H1 (cell line): ENCODE measurements at regions not wholly inside any gene's neighbourhood (a gene's known extent, or its start where the extent isn't known, plus 50 kb on each side); places are given as distances from the start of the nearest gene placed in this dataset.

Source experiments
- CTCF ChIP-seq, 3 experiments: IDR thresholded peaks; 1 replicate in 2 of 3; 2 replicates in 1 of 3; pipeline versions ENCODE4 v1.5.1 to v1.6.1; 2011; ENCODE audit warnings: low read length in 3 of 3, mild to moderate bottlenecking in 3 of 3, inconsistent platforms in 2 of 3, low read depth in 1 of 3, moderate library complexity in 1 of 3; ENCODE audit not compliant: insufficient read depth in 1 of 3; ENCODE audit errors: control extremely low read depth in 1 of 3
- JUN ChIP-seq: IDR thresholded peaks from 2 replicates; pipeline ENCODE4 v1.6.1; 2011; ENCODE audit warnings: low read depth, mild to moderate bottlenecking, improper control_type of control experiment, low read length
- KDM4A ChIP-seq: IDR thresholded peaks from one replicate; pipeline ENCODE4 v1.7.1; 2012; ENCODE audit warnings: low read depth, mild to moderate bottlenecking, moderate library complexity, low read length, inconsistent platforms; ENCODE audit not compliant: severe bottlenecking
- POLR2AphosphoS5 ChIP-seq: IDR thresholded peaks from 2 replicates; pipeline ENCODE4 v1.6.1; 2011; ENCODE audit warnings: low read depth, low read length
- TBP ChIP-seq: IDR thresholded peaks from 2 replicates; pipeline ENCODE4 v1.6.1; 2011; ENCODE audit warnings: low read depth, low read length, improper control_type of control experiment

GRCh38 chr15:52994290-52994689 lies 204.2 kb upstream of the ONECUT1 start (continued):
- no peak for TF ChIP-seq CTCF (IDR thresholded peaks at IDR 0.05; ENCODE audit: control extremely low read depth in 1 of 3, insufficient read depth in 1 of 3, low read depth in 1 of 3, low read length in 3 of 3)
- TF ChIP-seq JUN = no peak
- TF ChIP-seq POLR2AphosphoS5 = no peak
- TF ChIP-seq KDM4A = no peak
- TF ChIP-seq TBP = no peak
